ENCODE measurements at regions not wholly inside any gene's neighbourhood (a gene's known extent, or its start where the extent isn't known, plus 50 kb on each side); places are given as distances from the start of the nearest gene placed in this dataset.

DNA sequence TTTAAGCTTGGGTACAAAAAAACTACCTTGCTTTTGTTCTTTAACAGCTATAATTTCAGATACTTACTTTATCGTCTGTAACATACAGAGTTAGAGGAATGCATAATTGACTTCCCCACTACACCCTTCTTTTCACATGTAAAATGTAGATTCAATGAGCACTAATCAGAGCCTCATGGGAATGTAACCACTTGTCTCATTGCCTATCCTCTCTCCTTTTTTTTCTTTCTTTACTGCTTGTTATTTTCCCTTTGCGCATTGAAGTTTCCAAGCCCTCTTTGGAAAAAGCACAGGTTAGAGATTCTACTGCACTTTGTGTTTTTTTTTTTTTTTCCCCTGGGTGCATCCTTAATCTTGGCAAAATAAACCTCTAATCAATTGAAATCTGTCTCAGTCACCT, 965.1 kb upstream of the PABPC4L start:
- TF ChIP-seq, protein P1, sequence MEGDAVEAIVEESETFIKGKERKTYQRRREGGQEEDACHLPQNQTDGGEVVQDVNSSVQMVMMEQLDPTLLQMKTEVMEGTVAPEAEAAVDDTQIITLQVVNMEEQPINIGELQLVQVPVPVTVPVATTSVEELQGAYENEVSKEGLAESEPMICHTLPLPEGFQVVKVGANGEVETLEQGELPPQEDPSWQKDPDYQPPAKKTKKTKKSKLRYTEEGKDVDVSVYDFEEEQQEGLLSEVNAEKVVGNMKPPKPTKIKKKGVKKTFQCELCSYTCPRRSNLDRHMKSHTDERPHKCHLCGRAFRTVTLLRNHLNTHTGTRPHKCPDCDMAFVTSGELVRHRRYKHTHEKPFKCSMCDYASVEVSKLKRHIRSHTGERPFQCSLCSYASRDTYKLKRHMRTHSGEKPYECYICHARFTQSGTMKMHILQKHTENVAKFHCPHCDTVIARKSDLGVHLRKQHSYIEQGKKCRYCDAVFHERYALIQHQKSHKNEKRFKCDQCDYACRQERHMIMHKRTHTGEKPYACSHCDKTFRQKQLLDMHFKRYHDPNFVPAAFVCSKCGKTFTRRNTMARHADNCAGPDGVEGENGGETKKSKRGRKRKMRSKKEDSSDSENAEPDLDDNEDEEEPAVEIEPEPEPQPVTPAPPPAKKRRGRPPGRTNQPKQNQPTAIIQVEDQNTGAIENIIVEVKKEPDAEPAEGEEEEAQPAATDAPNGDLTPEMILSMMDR (IDR thresholded peaks at IDR 0.05; ENCODE audit: poor library complexity), result no peak
- TF ChIP-seq EZH2 (IDR thresholded peaks at IDR 0.05; ENCODE audit: borderline replicate concordance), result no peak
